ENCODE measurements at regions not wholly inside any gene's neighbourhood (a gene's known extent, or its start where the extent isn't known, plus 50 kb on each side); places are given as distances from the start of the nearest gene placed in this dataset.

GRCh38 chr17:79674506-79675412, 56.0 kb upstream of the ENPP7 start:
- ChIA-PET POLR2A (no interaction called here), CTCF (interaction anchor here (1.3 kb wide), 1 partner anchor 16 kb away, joined by 3 read pairs; no protein-coding TSS in a partner anchor)
- no peak for ATAC-seq
- H3K27me3 Mint-ChIP-seq (ENCODE audit: low read depth), result peaks cover 6% of the 10 kb centered on the region
- H3K4me1 Mint-ChIP-seq, result peaks cover 20% of the 10 kb centered on the region
- no peak overlapping the region for H3K27ac Mint-ChIP-seq
- no peak overlapping the region for H3K4me3 Mint-ChIP-seq
- TF ChIP-seq ATF2 (CRISPR knock-in tag; IDR thresholded peaks at IDR 0.05; ENCODE audit: borderline replicate concordance, low read depth) (no peak), USF2 (CRISPR knock-in tag; IDR thresholded peaks at IDR 0.05) (no peak), NR3C1 (CRISPR knock-in tag; conservative IDR thresholded peaks at IDR 0.05; ENCODE audit: low read depth) (no peak), TP53 (CRISPR knock-in tag; IDR thresholded peaks at IDR 0.05) (no peak), ZNF425 (CRISPR knock-in tag; conservative IDR thresholded peaks at IDR 0.05) (no peak), ZNF219 (CRISPR knock-in tag; IDR thresholded peaks at IDR 0.05; ENCODE audit: borderline replicate concordance) (no peak), ZBTB43 (CRISPR knock-in tag; IDR thresholded peaks at IDR 0.05) (no peak), GTF2I (CRISPR knock-in tag; conservative IDR thresholded peaks at IDR 0.05) (no peak), TCF7 (CRISPR knock-in tag; IDR thresholded peaks at IDR 0.05; ENCODE audit: low read depth) (no peak), ATF6 (CRISPR knock-in tag; IDR thresholded peaks at IDR 0.05) (no peak), ZNF512 (CRISPR knock-in tag; IDR thresholded peaks at IDR 0.05; ENCODE audit: borderline replicate concordance) (no peak), PREB (CRISPR knock-in tag; IDR thresholded peaks at IDR 0.05; ENCODE audit: borderline replicate concordance) (no peak), E2F1 (CRISPR knock-in tag; IDR thresholded peaks at IDR 0.05) (no peak), CBFB (CRISPR knock-in tag; IDR thresholded peaks at IDR 0.05; ENCODE audit: low read depth) (no peak), MAX (CRISPR knock-in tag; IDR thresholded peaks at IDR 0.05) (no peak), IRF2 (CRISPR knock-in tag; IDR thresholded peaks at IDR 0.05; ENCODE audit: borderline replicate concordance, low read depth) (no peak)
- DNase-seq (ENCODE audit: low spot score), result no peak
- H3K36me3 Mint-ChIP-seq, result peaks cover 4% of the 10 kb centered on the region; the same call in 1 of the 2 replicates
- H3K9me3 Mint-ChIP-seq, result peaks cover 18% of the 10 kb centered on the region

Data from WTC11 (cell line).